HCT116 (cell line): ENCODE measurements at regions not wholly inside any gene's neighbourhood (a gene's known extent, or its start where the extent isn't known, plus 50 kb on each side); places are given as distances from the start of the nearest gene placed in this dataset.

ENCODE experiments used
- ATAC-seq: fragments of 200-7000 bp; cut with Tn5 transposase; 2 replicates; pipeline ENCODE4 v1.9.1; 2020; ENCODE audit warnings: mild to moderate bottlenecking, moderate library complexity
- BruUV-seq: library from RNA; stranded (reverse); fragments of 400-500 nt; replicated peaks from 2 replicates; lab custom pipeline; 2021; lab: Mats Ljungman, UMichigan
- CTCF ChIA-PET: fragments of 300-600 bp; sonication (Branson Sonifier 250); formaldehyde crosslinking; loops from one replicate; lab custom pipeline; 2021; ENCODE audit warnings: antibody characterized with exemption; lab: Charles Lee
- POLR2A ChIA-PET: fragments of 300-600, 350-600 bp; sonication (Branson Sonifier 250); formaldehyde crosslinking; loops from one replicate; lab custom pipeline; 2021; ENCODE audit warnings: antibody characterized with exemption; lab: Charles Lee
- RAD21 ChIA-PET, 2 experiments: fragments of 300-600 bp; sonication (Branson Sonifier 250); formaldehyde crosslinking; loops; one replicate each; lab custom pipeline; 2023; ENCODE audit warnings: low total read pairs in 2 of 2; ENCODE audit not compliant: uncharacterized antibody in 2 of 2, unreplicated experiment in 2 of 2, low non-redundant PET in 1 of 2; lab: Charles Lee
- DNase-seq: peaks from one replicate; pipeline ENCODE4 v3.0.0-alpha.2; 2010; ENCODE audit warnings: low read depth, low spot score
- H2AFZ ChIP-seq: fragments of 200-600 bp; shearing (Covaris generic), sonication (generic); 2 replicates; pipeline ENCODE4 v1.6.1; 2017; ENCODE audit warnings: low read depth, mixed run types, mixed read lengths, antibody characterized with exemption, low read length; ENCODE audit not compliant: poor library complexity, severe bottlenecking
- H3K27ac ChIP-seq: 2 replicates; pipeline ENCODE4 v1.5.1; 2012; ENCODE audit warnings: low read depth, low read length
- H3K27me3 ChIP-seq: fragments of 200-600 bp; sonication (generic); 2 replicates; pipeline ENCODE4 v1.6.1; 2016; ENCODE audit warnings: mixed run types, low read length, mixed read lengths; ENCODE audit not compliant: insufficient read depth
- H3K36me3 ChIP-seq, 2 experiments: fragments of 200-500 bp in 1 of 2; fragments of 200-600 bp in 1 of 2; sonication (Bioruptor generic) in 1 of 2; sonication (generic) in 1 of 2; 2 replicates each; pipeline versions ENCODE4 v1.5.1 to v1.6.1; 2014 to 2016; ENCODE audit warnings: low read length in 2 of 2, inconsistent platforms in 1 of 2, mixed read lengths in 1 of 2, mixed run types in 1 of 2; ENCODE audit not compliant: insufficient read depth in 2 of 2, control insufficient read depth in 1 of 2
- H3K4me1 ChIP-seq, 2 experiments: fragments of 200-600 bp in 1 of 2; sonication (generic) in 1 of 2; 2 replicates each; pipeline versions ENCODE4 v1.5.1 to v1.6.1; 2012 to 2017; ENCODE audit warnings: low read length in 2 of 2, inconsistent platforms in 1 of 2, mild to moderate bottlenecking in 1 of 2, mixed read lengths in 1 of 2, mixed run types in 1 of 2, moderate library complexity in 1 of 2; ENCODE audit not compliant: insufficient read depth in 2 of 2, control insufficient read depth in 1 of 2
- H3K4me2 ChIP-seq: fragments of 200-600 bp; sonication (generic); 2 replicates; pipeline ENCODE4 v1.6.1; 2017; ENCODE audit warnings: mixed run types, low read length, mixed read lengths
- H3K4me3 ChIP-seq, 2 experiments: fragments of 200-600 bp in 1 of 2; sonication (generic) in 1 of 2; replicated peaks in 1 of 2; 2 replicates each; pipeline ENCODE4 v1.5.1; 2011 to 2016; ENCODE audit warnings: low read length in 2 of 2, control low read depth in 1 of 2, low read depth in 1 of 2, mild to moderate bottlenecking in 1 of 2, mixed read lengths in 1 of 2, mixed run types in 1 of 2
- H3K79me2 ChIP-seq: fragments of 200-600 bp; sonication (generic); 2 replicates; pipeline ENCODE4 v1.6.1; 2017; ENCODE audit warnings: mild to moderate bottlenecking, mixed run types, low read length, moderate library complexity, mixed read lengths; ENCODE audit not compliant: insufficient read depth
- H3K9ac ChIP-seq: fragments of 200-600 bp; sonication (generic); 2 replicates; pipeline ENCODE4 v1.6.1; 2016; ENCODE audit warnings: low read length, mixed read lengths
- H3K9me2 ChIP-seq: fragments of 200-600 bp; sonication (generic), shearing (Covaris generic); 2 replicates; pipeline ENCODE4 v1.6.1; 2017; ENCODE audit warnings: mixed run types, mild to moderate bottlenecking, moderate library complexity; ENCODE audit not compliant: insufficient read depth
- H3K9me3 ChIP-seq, 2 experiments: fragments of 200-500 bp in 1 of 2; fragments of 200-600 bp in 1 of 2; sonication (Bioruptor generic) in 1 of 2; sonication (generic) in 1 of 2; 2 replicates each; pipeline ENCODE4 v1.6.1; 2014 to 2017; ENCODE audit warnings: low read length in 2 of 2, mixed read lengths in 2 of 2, inconsistent platforms in 1 of 2, low read depth in 1 of 2, mild to moderate bottlenecking in 1 of 2, mixed run types in 1 of 2, moderate library complexity in 1 of 2; ENCODE audit not compliant: control insufficient read depth in 1 of 2, insufficient read depth in 1 of 2
- H4K20me1 ChIP-seq: fragments of 200-600 bp; sonication (generic), shearing (Covaris generic); 2 replicates; pipeline ENCODE4 v1.6.1; 2017; ENCODE audit warnings: mixed run types, mild to moderate bottlenecking, moderate library complexity; ENCODE audit not compliant: insufficient read depth
- CBX3 ChIP-seq: IDR thresholded peaks from 2 replicates; pipeline ENCODE4 v1.6.1; 2012; ENCODE audit warnings: low read depth
- CEBPB ChIP-seq: IDR thresholded peaks from 2 replicates; pipeline ENCODE4 v1.6.1; 2012; ENCODE audit warnings: low read depth
- EGR1 ChIP-seq: IDR thresholded peaks from 2 replicates; pipeline ENCODE4 v1.6.1; 2012; ENCODE audit warnings: low read depth
- ELF1 ChIP-seq: IDR thresholded peaks from 2 replicates; pipeline ENCODE4 v1.6.1; 2012; ENCODE audit warnings: low read depth, borderline replicate concordance
- EZH2phosphoT487 ChIP-seq: fragments of 200-600 bp; IDR thresholded peaks from 2 replicates; pipeline ENCODE4 v1.6.1; 2018; ENCODE audit warnings: antibody characterized with exemption, borderline replicate concordance
- FOSL1 ChIP-seq: IDR thresholded peaks from 2 replicates; pipeline ENCODE4 v1.6.1; 2012; ENCODE audit warnings: low read depth
- JUND ChIP-seq: IDR thresholded peaks from 2 replicates; pipeline ENCODE4 v1.6.1; 2012
- POLR2A ChIP-seq: IDR thresholded peaks from 2 replicates; pipeline ENCODE4 v1.7.0; 2011; ENCODE audit warnings: borderline replicate concordance; ENCODE audit not compliant: insufficient read depth, insufficient read length; ENCODE audit errors: extremely low read depth
- POLR2AphosphoS5 ChIP-seq: IDR thresholded peaks from 2 replicates; pipeline ENCODE4 v1.6.1; 2011; ENCODE audit warnings: mild to moderate bottlenecking, low read depth, low read length, moderate library complexity
- RAD21 ChIP-seq: IDR thresholded peaks from 2 replicates; pipeline ENCODE4 v1.6.1; 2012; ENCODE audit warnings: low read depth, mild to moderate bottlenecking
- SIN3A ChIP-seq: IDR thresholded peaks from 2 replicates; pipeline ENCODE4 v1.6.1; 2012; ENCODE audit warnings: low read depth
- SP1 ChIP-seq: IDR thresholded peaks from 2 replicates; pipeline ENCODE4 v1.6.1; 2012; ENCODE audit warnings: low read depth
- SRF ChIP-seq: IDR thresholded peaks from 2 replicates; pipeline ENCODE4 v1.6.1; 2012; ENCODE audit warnings: low read depth
- TCF7L2 ChIP-seq: IDR thresholded peaks from 2 replicates; pipeline ENCODE4 v1.7.0; 2011; ENCODE audit warnings: borderline replicate concordance, inconsistent platforms; ENCODE audit not compliant: insufficient read depth, insufficient read length; ENCODE audit errors: extremely low read depth
- YY1 ChIP-seq: IDR thresholded peaks from 2 replicates; pipeline ENCODE4 v1.6.1; 2011; ENCODE audit warnings: low read length, low read depth, moderate library complexity, mild to moderate bottlenecking; ENCODE audit not compliant: insufficient replicate concordance; ENCODE audit errors: extremely low read depth
- ZFX ChIP-seq: fragments of 450-650 bp; IDR thresholded peaks from 2 replicates; pipeline ENCODE4 v1.6.1; 2017
- intact Hi-C: fragments of 100-400 bp; cut with micrococcal nuclease; formaldehyde crosslinking; loops from 2 replicates; pipeline ENCODE4 v1.10.0; 2022
- TF ChIP-seq, protein P1 (sequence below): IDR thresholded peaks from 2 replicates; pipeline ENCODE4 v1.6.1; 2012
- TF ChIP-seq, protein P2 (sequence below): IDR thresholded peaks from 2 replicates; pipeline ENCODE4 v1.6.1; 2012
- TF ChIP-seq, protein P3 (sequence below), 3 experiments: fragments of 200-600 bp in 1 of 3; sonication (generic) in 1 of 3; IDR thresholded peaks in 2 of 3; conservative IDR thresholded peaks in 1 of 3; 2 replicates each; pipeline ENCODE4 v1.5.1; 2012 to 2017; ENCODE audit warnings: low read depth in 2 of 3, low read length in 2 of 3, antibody characterized with exemption in 1 of 3, borderline replicate concordance in 1 of 3, control low read depth in 1 of 3, mild to moderate bottlenecking in 1 of 3, mixed read lengths in 1 of 3, mixed run types in 1 of 3, moderate library complexity in 1 of 3; ENCODE audit not compliant: insufficient read depth in 1 of 3
- TF ChIP-seq, protein P4 (sequence below): IDR thresholded peaks from 2 replicates; pipeline ENCODE4 v1.6.1; 2011; ENCODE audit warnings: mild to moderate bottlenecking, low read length, moderate library complexity; ENCODE audit not compliant: insufficient replicate concordance; ENCODE audit errors: extremely low read depth

DNA sequence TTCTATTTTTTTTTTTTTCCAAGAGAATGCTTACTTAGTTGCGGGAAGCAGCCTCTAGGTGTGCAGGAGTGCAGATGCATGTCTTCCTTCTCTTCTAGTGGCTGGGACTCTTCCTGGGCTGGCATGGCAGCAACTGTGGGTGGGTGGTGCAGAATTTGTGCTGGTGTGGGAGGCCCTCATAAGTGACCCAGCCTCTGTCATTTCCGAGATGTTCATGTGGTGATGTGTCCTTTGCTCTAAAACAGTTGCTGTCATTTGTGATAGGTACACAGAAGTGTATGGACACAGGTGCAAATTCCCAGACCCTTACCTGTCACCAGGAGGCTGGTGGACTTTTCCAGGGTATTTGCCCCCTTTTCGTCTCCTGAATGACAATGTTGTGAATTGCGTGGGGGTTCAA, 367.7 kb downstream of the KCNRG start:
- intact Hi-C loops: no loop called here
- H3K27me3 ChIP-seq: no peaks in the 10 kb centered on the region
- no peak overlapping the region for H3K4me3 ChIP-seq
- H3K27ac ChIP-seq: no peak overlapping the region
- no peak for ATAC-seq
- H3K79me2 ChIP-seq: no peaks in the 10 kb centered on the region
- peaks cover 7 to 10% of the 10 kb centered on the region in 2 experiments; a peak in 2 of 4 replicates for H3K9me3 ChIP-seq
- no peak for DNase-seq
- ChIA-PET CTCF (no interaction called here), RAD21 (no interaction called here), POLR2A (no interaction called here)
- H3K4me2 ChIP-seq: no peak overlapping the region
- H3K9me2 ChIP-seq: no peaks in the 10 kb centered on the region
- no peak overlapping the region for H2AFZ ChIP-seq
- no peaks in the 10 kb centered on the region for H3K36me3 ChIP-seq
- TF ChIP-seq ELF1 (no peak), SP1 (no peak), TCF7L2 (no peak), SIN3A (no peak), POLR2A (no peak), ZFX (no peak), FOSL1 (no peak), EGR1 (no peak), POLR2AphosphoS5 (no peak), RAD21 (no peak), CEBPB (no peak), YY1 (no peak), JUND (no peak), SRF (no peak), EZH2phosphoT487 (no peak), CBX3 (no peak)
- TF ChIP-seq, protein P1, sequence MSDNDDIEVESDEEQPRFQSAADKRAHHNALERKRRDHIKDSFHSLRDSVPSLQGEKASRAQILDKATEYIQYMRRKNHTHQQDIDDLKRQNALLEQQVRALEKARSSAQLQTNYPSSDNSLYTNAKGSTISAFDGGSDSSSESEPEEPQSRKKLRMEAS: no peak
- TF ChIP-seq, protein P2, sequence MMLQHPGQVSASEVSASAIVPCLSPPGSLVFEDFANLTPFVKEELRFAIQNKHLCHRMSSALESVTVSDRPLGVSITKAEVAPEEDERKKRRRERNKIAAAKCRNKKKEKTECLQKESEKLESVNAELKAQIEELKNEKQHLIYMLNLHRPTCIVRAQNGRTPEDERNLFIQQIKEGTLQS: no peak
- TF ChIP-seq, protein P3, sequence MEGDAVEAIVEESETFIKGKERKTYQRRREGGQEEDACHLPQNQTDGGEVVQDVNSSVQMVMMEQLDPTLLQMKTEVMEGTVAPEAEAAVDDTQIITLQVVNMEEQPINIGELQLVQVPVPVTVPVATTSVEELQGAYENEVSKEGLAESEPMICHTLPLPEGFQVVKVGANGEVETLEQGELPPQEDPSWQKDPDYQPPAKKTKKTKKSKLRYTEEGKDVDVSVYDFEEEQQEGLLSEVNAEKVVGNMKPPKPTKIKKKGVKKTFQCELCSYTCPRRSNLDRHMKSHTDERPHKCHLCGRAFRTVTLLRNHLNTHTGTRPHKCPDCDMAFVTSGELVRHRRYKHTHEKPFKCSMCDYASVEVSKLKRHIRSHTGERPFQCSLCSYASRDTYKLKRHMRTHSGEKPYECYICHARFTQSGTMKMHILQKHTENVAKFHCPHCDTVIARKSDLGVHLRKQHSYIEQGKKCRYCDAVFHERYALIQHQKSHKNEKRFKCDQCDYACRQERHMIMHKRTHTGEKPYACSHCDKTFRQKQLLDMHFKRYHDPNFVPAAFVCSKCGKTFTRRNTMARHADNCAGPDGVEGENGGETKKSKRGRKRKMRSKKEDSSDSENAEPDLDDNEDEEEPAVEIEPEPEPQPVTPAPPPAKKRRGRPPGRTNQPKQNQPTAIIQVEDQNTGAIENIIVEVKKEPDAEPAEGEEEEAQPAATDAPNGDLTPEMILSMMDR (IDR thresholded peaks at IDR 0.05 in 2 of 3, conservative IDR thresholded peaks at IDR 0.05 in 1 of 3; ENCODE audit: borderline replicate concordance in 1 of 3, insufficient read depth in 1 of 3, low read depth in 2 of 3, low read length in 2 of 3): no peak
- TF ChIP-seq, protein P4, sequence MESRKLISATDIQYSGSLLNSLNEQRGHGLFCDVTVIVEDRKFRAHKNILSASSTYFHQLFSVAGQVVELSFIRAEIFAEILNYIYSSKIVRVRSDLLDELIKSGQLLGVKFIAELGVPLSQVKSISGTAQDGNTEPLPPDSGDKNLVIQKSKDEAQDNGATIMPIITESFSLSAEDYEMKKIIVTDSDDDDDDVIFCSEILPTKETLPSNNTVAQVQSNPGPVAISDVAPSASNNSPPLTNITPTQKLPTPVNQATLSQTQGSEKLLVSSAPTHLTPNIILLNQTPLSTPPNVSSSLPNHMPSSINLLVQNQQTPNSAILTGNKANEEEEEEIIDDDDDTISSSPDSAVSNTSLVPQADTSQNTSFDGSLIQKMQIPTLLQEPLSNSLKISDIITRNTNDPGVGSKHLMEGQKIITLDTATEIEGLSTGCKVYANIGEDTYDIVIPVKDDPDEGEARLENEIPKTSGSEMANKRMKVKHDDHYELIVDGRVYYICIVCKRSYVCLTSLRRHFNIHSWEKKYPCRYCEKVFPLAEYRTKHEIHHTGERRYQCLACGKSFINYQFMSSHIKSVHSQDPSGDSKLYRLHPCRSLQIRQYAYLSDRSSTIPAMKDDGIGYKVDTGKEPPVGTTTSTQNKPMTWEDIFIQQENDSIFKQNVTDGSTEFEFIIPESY: no peak
- no peaks in the 10 kb centered on the region for H3K4me1 ChIP-seq
- H3K9ac ChIP-seq: no peak overlapping the region
- H4K20me1 ChIP-seq: no peaks in the 10 kb centered on the region
- BruUV-seq: no TSS peak
